HG03432 (cell line): ENCODE measurements at regions not wholly inside any gene's neighbourhood (a gene's known extent, or its start where the extent isn't known, plus 50 kb on each side); places are given as distances from the start of the nearest gene placed in this dataset.
"Not testable (repeated sequence)": the region's sequence is repeated elsewhere in the genome, so short reads cannot be mapped to it uniquely, and the experiment has no call there.

Experiments used
- ATAC-seq: cut with Tn5 transposase; IDR thresholded peaks from one replicate; pipeline ENCODE4 v1.9.1; 2021; ENCODE audit warnings: mild to moderate bottlenecking, moderate library complexity; ENCODE audit not compliant: unreplicated experiment

DNA sequence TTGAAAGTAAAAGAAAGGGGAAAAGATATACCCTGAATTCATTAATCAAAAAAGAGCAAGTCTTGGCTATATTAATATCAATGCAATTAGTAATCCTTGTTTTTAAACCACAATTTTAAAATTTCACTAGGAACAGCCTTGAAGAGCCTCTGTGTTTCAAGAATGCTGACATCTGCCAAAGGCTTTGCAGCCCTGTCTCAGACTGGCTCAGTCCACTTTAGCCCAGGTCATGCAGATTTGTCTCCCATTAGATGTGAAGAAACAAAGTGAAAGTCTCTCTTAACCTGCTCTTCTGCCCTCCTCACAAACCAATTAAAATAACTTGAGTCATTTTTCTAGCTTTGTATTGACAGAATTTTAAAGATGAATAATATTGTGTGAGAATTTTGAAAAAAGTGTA lies 102.7 kb upstream of the CARMIL1 start:
- ATAC-seq: no peak

DNA sequence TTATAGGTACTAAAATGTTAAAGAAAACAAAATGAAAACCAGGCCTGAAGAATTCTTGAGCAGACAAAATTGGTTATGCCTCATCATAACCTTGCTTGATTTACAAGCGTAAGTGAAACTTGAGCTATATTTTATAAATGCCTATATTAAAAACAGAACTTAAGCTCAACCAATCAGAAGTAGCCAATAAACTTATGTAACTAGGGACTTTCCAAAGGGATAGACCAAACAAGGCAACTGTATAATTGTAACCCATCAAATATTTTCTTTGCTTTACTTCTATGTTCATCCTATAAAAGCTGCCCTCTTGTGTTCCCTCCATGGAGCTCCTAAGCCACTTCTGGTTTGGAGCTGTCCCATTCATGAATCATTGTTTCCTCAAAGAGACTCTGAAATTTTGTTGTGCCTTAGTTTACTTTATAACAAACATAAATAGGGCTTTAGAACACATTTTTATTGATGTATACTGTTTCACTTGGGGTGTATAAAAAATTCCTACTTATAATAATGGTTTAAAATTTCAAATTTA lies 101.6 kb upstream of the CARMIL1 start:
- ATAC-seq: no peak

DNA sequence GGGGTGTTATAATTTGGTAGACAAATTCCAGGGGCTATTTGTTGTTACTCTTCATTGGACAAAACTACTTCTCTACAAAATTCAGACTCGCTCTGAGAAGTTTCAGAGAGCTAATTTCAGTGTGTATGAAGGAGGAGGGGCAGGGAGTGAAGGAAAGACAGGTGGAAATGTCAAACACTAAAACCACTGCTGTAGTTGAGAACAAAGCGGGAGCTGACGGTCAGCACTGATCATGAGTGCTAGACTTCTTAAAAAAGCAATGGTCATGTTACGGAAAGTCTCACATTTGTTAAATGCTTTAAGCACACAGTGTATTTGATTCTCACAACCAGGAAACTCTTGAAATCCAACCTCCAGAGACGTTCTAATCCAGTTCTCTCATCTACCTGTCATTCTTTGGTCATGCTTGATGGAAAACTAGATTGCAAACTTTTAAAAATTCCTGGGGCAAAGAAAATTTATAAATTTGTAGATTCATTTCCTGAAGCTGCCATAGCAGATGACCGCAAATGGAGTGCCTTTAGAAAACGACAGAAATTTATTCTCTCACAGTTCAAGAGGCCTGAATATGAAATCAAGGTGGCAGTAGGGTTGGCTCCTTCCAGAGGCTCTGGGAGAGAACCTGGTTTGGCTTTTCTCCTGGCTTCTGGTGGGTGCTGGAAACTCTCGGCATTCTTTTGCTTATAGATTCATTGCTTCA lies 100.7 kb upstream of the CARMIL1 start:
- ATAC-seq: no peak

DNA sequence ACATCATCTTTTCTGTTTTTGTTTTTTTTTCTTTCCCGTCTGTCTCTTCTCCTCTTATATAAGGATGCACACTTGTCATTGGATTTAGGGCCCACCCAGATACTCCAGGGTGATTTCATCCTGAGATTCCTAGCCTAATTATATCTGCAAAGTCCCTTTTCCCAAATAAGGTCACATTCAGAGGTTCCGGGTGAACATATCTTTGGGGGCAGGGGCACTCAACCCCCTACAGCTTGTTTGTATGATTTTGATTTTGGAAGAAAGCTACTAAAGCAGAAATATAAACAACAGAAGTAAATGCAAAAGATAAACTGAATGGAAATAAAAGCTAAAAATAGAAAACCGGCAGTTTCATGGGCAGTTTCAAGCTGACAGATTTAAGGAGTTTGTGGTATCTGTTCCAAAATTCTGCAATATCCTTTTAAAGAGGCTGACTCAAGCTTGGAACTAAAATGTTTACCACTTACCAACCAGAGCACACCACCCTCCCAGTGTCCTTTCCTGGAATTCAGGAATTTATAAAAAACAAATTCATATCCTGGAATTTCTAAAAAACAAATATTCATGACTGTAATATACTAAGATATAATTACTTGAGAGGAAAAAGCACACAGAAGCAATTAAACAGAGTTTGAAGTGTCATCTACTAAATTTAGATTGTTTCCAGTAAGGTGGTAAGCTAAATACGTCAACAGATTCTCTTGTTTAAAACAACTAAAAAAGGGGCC lies 100.0 kb upstream of the CARMIL1 start:
- no peak for ATAC-seq

DNA sequence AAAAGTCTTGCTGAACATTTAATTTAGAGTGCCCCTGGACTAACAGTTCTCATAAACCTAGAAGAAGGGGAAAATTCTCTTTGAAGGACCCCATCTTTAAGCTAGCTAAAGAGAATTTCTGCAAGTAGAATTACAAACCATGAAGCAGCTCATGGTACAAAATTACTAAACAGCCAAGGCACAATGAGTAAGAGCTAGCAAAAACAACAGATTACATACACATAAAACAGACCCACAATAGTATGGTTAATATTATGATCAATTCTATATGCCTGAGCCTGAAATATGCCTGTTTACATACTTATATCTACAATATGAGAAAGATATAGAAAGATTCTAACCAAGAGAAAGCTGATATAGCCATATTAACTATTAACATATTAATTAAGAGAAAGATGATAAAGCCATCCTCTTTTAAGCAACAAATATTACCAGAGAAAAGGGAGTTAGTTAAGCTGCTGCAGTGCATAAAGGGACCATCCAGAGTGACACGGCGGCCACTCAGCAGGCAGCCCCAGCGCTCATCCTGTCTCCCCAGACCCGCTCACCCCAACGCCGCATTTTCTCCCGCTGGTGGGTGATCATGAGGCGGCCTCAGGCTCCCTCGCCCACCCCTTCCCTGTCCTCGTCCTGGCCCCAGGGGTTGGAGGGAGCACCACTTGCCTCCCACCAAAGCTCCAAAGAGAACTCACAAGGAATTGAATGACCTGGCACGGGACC lies 98.4 kb upstream of the CARMIL1 start:
- no peak for ATAC-seq

DNA sequence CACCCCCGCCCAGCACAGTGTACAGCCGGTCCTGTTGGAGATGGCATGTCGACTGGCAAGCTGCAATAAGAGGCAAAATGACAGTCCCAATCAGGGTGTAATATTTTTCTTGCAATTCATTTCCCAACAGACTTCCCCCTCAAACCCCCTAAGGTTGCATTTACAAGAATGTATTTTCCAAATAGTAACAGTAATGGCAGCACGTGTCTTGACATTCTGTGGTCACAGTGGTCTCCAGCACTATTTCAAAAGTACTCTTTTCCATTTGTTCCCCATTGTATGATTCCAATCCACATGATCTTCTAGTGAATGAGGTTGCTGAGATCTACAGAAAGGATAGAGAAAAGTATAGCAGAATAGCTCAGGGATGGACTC lies 97.8 kb upstream of the CARMIL1 start:
- ATAC-seq: no peak

DNA sequence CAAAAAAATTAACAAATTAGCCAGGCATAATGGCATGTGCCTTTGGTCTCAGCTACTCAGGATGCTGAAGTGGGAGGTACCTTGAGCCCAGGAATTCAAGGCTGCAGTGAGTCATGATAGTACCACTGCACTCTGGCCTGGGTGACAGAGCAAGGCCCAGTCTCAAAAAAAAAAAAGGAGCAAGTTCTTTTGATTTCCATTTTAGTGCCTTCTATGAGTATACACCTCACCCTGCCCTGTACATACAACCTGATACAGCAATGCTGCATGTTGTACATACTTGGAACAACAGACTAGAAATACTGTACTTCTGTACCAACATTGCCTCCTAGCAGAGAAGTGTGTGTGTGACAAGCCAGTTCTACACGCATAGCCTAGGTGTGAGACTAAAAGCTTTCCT lies 97.3 kb upstream of the CARMIL1 start:
- no peak for ATAC-seq

DNA sequence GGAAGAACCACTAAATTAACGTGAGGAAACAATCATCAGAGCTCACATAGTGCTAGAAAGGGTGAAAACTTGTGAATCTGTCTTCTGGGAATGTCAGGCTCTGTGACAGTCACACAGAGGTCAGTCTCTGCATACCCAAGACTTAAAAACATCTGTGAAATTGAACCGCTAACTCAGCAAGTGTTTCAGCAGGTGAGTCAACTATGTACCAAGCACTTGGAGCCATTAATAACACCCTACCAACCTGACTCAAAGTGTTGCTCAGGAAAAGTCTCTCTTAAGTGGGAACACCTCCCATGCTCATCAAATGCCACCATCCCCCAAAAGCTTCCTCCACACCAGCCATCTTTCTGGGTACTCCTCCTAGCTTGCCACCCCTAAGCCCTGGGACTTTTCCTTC lies 92.3 kb upstream of the CARMIL1 start:
- no peak for ATAC-seq

DNA sequence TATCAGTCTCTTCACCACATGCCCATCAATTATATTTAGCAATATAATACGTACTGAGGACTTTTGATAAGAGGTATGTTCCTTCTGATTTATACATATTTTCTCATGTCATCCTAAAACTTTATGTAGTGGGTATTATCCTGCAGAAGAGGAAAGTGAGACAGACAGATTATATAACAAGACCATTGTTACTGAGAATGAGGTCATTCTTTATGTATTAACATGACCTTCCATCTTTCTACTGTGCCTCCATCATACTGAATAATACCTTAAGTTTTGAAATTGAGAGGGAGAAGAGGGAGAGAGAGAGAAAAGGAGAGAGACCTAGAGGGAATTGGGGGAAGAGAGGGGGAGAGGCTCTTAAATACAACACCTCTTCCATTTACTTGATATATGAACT lies 90.9 kb upstream of the CARMIL1 start:
- ATAC-seq: no peak

DNA sequence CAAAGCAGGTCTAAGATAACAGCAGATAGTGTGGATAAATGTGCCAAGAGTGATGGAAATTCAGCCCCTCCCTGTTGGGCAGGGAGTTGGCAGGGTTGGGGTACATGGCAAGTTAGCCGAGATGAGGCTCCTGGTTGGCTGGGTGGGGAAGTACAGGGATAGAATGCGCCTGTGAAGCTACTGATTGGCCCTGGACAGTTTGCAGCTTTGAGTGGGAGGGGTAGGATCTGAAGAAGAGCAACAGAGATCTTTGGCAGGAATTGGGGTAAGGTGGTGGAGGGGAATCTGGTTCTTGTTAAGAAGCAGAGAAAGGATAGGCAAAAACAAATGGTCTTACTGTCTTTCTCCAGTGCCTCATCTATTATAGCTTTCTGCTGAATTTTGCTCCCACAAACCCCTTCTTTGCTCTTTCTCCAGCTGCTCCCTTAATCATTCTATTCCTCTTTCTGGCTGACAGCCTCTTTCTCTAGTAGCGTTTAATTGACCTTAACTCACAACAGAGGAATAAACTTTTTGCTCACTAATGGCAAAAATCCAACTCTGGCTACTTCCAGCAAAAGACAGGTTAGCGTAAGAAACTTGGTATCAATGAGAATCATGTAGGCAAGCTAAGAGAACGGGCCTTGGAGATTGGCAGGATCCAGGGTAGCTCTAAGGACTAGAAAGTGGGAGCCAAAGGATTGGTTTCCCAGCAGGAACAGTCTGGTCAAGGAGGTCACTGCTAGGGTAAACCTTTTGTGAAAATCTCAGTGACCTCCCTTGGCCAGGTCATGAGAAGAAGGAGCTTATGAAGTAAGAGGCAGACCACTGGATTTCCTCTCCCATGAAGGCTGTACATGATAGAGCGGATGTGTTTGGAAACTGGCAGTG lies 86.3 kb upstream of the CARMIL1 start:
- ATAC-seq: no peak

DNA sequence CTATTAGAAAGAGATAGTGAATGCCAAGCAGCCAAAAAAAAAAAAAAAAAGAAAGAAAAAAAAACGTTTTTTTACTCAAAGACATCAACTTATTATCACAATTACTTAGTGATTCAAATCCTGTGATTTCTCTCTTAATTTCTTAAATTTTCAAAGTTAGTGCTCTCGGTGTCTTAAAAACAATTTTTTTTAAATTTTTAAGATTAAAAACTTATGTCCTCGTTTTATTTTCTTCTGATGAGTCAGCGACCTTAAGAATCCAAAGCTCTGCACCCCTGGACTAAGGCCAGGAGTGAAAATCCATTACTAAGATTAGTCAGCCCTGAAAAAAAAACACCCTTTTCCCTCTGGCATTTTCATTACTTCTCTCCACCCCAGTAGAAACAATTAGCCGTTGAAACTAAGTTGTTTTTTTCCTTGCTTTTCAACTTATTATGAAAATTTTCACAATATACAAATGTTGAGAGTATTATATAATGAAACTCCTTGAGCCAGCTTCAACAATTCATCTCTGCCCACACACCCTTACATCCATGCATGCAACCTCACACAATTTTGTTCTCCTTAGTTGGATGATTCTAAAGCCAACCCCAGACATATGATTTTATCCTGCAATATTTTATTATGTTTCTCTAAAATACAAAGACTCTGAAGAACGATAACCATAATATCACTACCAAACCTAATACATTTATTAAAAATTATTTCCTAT lies 85.6 kb upstream of the CARMIL1 start:
- no peak for ATAC-seq

DNA sequence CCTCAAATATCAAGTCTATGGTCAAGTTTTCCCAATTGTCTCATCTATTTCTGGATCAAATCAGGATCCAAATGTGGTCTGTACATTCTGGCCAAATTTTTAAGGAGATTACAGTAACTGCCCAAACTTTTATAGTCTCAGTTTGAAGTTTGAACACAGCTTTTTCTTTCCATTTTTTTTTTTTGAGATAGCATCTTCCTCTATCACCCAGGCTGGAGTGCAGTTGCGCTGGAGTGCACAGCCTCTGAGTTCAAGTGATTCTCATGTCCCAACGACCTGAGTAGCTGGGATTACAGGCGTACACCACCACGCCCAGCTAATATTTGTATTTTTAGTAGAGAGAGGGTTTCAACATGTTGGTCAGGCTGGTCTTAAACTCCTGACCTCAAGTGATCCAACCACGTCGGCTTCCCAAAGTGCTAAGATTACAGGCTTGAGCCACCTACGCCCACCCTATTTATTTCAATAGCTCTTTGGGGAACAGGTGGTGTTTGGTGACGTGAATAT lies 84.9 kb upstream of the CARMIL1 start:
- no peak for ATAC-seq

DNA sequence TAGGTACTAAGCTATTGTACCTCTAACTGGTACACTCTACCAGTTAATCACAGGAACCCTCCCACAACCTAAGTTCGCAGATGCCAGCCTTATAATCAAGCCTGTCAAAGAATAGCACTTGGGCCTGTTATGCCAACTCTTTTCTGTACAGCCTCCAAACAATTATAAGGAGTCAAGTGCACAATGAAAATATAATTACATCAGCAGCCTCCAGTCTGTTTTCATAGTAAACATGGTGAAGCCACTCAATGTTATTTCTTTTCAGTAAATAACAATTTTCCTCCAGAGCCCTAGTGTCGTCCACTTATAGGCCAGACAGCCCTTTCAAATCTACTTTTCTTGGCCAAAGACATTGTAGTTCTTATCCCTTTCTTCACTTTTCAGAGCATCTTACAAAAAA lies 82.7 kb upstream of the CARMIL1 start:
- no peak for ATAC-seq

DNA sequence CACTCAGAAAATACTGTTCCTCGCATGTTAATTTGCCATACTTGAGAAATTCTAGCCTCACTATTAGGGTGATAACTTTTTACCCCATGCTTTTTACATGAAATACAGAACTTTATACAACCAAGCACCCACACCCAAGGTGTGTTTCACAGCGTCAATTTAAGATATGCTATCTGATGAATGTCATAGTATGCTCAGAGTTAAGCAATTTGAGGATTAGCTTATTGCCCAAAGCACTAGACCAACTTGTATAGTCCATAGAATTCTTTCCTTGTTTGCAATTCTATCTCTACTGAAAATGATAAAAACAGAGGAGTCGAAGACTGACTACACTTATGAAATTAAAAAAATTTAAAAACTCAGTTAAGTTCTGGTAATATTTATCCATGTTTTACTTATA lies 82.1 kb upstream of the CARMIL1 start:
- ATAC-seq: no peak

DNA sequence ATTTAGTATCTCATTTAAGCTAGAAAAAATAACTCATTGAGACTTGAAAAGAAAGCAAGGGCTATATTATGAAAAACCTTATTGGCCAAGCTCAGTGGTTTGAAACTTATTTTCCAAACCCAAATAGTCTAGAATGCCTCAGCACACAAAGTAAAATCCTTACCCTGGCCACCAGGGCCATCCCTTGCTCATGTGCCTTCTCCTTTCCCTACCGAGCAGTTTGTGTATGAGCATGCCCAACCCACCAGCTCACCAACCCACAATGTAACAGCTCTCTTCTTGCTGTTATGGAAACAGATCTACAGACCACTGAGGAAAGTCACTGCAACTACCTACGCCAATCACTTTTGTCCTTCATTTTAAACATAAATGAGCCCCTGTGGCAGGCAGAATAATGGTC lies 79.6 kb upstream of the CARMIL1 start:
- ATAC-seq: no peak

DNA sequence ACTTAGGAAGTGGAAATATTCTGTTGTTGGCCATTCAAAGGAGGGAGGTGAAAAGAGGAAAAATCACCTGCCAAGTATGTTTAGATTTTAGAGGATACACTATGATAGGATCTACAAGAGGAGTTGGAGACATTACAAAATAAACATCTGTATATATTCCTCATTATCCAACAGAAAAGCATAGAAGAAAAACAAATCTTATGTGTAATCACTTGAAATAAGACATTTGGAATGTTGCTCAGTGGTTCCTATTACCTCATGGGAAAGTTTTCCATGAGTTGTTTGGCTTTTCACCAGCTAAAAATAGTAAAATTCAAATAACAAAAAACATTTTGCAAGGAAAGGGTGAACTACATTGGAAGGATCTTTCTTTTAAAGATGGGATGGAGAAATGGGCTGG lies 76.7 kb upstream of the CARMIL1 start:
- no peak for ATAC-seq

DNA sequence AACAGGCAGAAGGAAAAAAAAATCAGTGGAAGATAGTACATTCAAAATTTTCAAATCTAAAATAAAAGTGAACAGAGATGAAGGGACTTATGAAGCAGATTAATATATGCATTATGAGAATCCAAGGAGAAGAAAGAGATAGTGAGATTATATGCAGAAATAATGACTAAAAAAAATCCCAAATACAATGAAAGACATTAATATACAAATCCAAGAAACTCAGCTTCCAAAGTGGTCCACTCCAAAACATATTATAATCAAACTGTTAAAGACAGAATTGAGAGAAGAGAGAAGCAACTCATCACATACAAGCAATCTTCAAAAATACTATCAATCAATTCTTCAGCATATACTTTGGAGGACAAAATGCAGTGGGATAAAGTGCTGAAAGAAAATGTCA lies 73.5 kb upstream of the CARMIL1 start:
- no peak for ATAC-seq

DNA sequence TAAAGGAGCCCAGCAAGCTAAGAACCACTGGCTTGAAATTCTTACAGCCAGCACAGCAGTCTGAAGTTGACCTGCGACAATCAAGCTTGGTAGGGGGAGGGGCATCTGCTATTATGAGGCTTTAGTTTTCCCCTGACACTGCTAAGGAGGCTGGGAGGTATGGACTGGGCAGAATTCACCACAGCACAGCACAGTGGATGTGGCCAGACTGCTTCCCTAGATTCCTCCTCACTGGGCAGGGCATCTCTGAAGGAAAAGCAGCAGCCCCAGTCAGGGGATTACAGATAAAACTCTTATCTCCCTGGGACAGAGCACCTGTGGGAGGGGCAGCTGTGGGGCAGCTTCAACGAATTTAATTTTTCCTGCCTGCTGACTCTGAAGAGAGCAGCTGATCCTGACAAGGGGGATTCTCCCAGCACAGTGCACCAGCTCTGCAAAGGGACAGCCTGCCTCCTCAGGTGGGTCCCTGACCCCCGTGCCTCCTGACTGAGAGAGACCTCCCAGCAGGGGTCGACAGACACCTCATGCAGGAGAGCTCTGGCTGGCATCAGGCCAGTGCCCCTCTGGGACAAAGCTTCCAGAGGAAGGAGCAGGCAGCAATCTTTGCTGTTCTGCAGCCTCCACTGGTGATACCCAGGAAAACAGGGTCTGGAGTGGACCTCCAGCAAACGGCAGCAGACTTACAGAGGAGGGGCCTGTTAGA lies 71.6 kb upstream of the CARMIL1 start:
- not testable (repeated sequence) for ATAC-seq

DNA sequence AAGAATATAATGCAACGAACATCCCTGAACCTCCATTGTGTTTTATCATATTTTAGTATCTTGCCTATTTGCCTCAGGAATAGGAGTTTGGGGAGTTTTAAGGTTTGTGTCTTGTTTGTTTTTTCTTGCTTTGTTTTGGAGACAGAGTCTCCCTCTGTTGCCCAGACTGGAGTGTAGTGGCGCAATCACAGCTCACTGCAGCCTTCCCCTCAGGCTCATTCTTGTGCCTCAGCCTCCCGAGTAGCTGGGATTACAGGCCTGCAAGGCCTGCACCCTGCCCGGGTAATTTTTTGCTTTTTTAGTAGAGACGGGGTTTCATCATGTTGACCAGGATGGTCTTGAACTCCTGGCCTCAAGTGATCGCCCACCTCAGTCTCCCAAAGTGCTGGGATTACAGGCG lies 63.3 kb upstream of the CARMIL1 start:
- ATAC-seq: no peak

DNA sequence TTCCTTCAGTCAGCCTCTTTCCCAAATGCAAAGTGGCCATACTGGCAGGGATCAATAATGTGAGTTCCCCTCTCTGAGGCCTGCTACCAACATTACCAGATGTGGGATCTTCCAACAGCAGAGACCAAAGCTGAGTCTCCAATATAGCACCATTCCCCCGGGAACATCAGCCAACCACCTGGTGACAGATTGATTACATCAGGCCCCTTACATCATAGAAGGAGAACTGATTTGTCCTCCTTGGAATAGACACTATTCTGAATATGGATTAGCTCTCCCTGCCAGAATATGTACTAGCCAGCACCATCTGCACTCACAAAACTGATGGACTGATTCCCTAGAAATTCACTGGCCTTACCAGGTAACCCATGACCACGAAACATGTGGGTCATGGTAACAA lies 61.9 kb upstream of the CARMIL1 start:
- ATAC-seq: no peak
